Small intestine (tissue), 7 donors: ENCODE measurements at regions not wholly inside any gene's neighbourhood (a gene's known extent, or its start where the extent isn't known, plus 50 kb on each side); places are given as distances from the start of the nearest gene placed in this dataset.

Experiments
- DNase-seq, 2 donors: peaks; one replicate each; pipeline versions ENCODE4 v3.0.0 to v3.0.0-alpha.2; 2013
- FAIRE-seq: peaks from 2 replicates; lab custom pipeline; 2012; peaks lifted over from hg19 to GRCh38; lab: Jason Lieb, UNC
- H3K27ac ChIP-seq, 3 donors: one replicate each; pipeline ENCODE4 v1.5.1; 2013; ENCODE audit warnings: low read length in 2 of 3, mild to moderate bottlenecking in 2 of 3, control low read depth in 1 of 3, inconsistent platforms in 1 of 3, low read depth in 1 of 3, moderate library complexity in 1 of 3
- H3K27me3 ChIP-seq, 3 donors: one replicate each; pipeline ENCODE4 v1.6.1; 2013; ENCODE audit warnings: low read length in 3 of 3, inconsistent platforms in 1 of 3; ENCODE audit not compliant: control insufficient read depth in 3 of 3, insufficient read depth in 3 of 3
- H3K36me3 ChIP-seq, 3 donors: one replicate each; pipeline ENCODE4 v1.6.1; 2013; ENCODE audit warnings: low read length in 3 of 3, inconsistent platforms in 1 of 3, low read depth in 1 of 3, mild to moderate bottlenecking in 1 of 3, moderate library complexity in 1 of 3; ENCODE audit not compliant: control insufficient read depth in 3 of 3, insufficient read depth in 2 of 3
- H3K4me1 ChIP-seq, 3 donors: one replicate each; pipeline ENCODE4 v1.6.1; 2013; ENCODE audit warnings: low read length in 2 of 3, inconsistent platforms in 1 of 3, low read depth in 1 of 3, mild to moderate bottlenecking in 1 of 3, moderate library complexity in 1 of 3; ENCODE audit not compliant: control insufficient read depth in 3 of 3, insufficient read depth in 2 of 3
- H3K4me3 ChIP-seq, 3 donors: one replicate each; pipeline ENCODE4 v1.5.1; 2013; ENCODE audit warnings: low read length in 3 of 3, control low read depth in 1 of 3, inconsistent platforms in 1 of 3, low read depth in 1 of 3, mild to moderate bottlenecking in 1 of 3, moderate library complexity in 1 of 3
- H3K9me3 ChIP-seq, 2 donors: one replicate each; pipeline ENCODE4 v1.6.1; 2013; ENCODE audit warnings: low read depth in 1 of 2, low read length in 1 of 2; ENCODE audit not compliant: control insufficient read depth in 2 of 2, insufficient read depth in 1 of 2
- WGBS, 3 donors: extraction: QIAGEN DNeasy Blood & Tissue Kit; methylation state at CpG; one replicate each; pipeline ENCODE4 v1.1.7; 2013; 5-methylcytosine and 5-hydroxymethylcytosine counted together
- donor health status: healthy with polysubstance abuse.
- donor health status: control.
- donor health status: control.
- donor health status: Bipolar disorder and iron deficiency.
- donor health status: healthy.

DNA sequence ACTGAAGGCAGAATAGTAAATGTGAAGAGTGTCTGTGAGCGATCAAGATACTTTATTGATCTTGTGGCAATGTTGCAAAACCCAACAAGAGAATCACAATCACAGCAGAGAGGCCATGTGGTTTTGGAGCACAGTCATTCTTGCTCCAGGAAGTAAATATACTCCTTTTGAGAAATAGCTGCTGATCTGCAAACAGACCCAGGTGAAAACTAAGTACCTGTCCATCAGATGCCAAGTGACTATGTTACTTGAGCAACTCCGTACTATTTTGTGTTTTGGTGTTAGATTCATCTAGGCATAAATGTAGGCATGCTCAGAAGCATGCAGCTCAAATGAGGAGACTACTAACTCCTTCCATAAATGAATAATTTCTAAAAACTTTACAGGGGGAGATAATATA, 627.9 kb downstream of the ZBBX start:
- no peaks in the 10 kb centered on the region for H3K4me1 ChIP-seq
- no peak overlapping the region for H3K27ac ChIP-seq
- H3K27me3 ChIP-seq = no peaks in the 10 kb centered on the region
- DNase-seq (no peak), FAIRE-seq (no peak)
- no peak overlapping the region for H3K4me3 ChIP-seq
- WGBS, 3 donors = 67 to 91% (median 85%) methylated on average over 2 of the region's 2 CpGs
- no peaks in the 10 kb centered on the region for H3K36me3 ChIP-seq
- H3K9me3 ChIP-seq = no peaks in the 10 kb centered on the region

DNA sequence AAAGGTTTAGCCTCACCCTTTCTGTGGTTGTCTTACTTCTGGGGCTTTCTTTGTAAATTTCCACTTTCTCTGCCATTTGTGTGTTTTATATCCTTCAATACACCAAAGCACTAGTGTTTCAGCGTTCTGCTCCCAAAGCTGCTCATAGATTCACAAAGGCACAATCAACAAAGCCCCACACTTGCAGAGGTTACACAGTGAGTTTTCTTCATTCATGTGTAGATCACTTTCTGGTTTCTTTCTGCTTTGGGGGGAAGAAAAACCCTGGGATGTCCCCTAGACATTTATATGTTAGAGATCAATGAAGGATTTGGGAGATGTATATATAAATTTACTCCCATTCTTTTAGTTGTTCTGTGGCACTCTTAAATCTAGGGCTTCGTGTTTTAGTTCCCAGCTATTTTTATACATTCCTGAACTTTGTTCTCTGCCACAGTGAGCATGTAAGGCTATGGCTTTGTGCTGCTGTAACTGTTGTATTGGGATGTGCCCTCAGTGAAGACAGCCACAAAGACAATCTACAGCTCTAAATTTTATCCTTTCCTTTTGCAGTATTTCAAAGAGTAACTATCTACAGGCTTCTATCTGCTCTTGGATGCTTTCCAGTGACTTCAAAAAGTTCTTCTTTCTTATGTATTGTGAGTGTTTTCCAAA, 636.5 kb downstream of the ZBBX start:
- Histone ChIP-seq H3K4me1 (no peaks in the 10 kb centered on the region), H3K27me3 (no peaks in the 10 kb centered on the region), H3K36me3 (no peaks in the 10 kb centered on the region), H3K27ac (no peak overlapping the region), H3K4me3 (no peak overlapping the region), H3K9me3 (no peaks in the 10 kb centered on the region)
- 17 to 28% (median 18%) methylated on average over 2 of the region's 2 CpGs for WGBS, 3 donors
- FAIRE-seq = no peak
- no peak for DNase-seq

- DNase-seq = no peak
- FAIRE-seq = no peak
- WGBS, 3 donors = 80 to 90% (median 87%) methylated on average over 3 of the region's 3 CpGs
- Histone ChIP-seq H3K27me3 (no peaks in the 10 kb centered on the region), H3K9me3 (no peaks in the 10 kb centered on the region), H3K4me1 (no peaks in the 10 kb centered on the region), H3K27ac (no peak overlapping the region), H3K4me3 (no peak overlapping the region), H3K36me3 (no peaks in the 10 kb centered on the region)
These were observed 645.4 kb downstream of the ZBBX start for GRCh38 chr3:166734734-166735133.

- no peak for FAIRE-seq
- Histone ChIP-seq H3K4me3 (no peak overlapping the region), H3K4me1 (no peaks in the 10 kb centered on the region), H3K27me3 (no peaks in the 10 kb centered on the region), H3K27ac (no peak overlapping the region), H3K36me3 (no peaks in the 10 kb centered on the region), H3K9me3 (no peaks in the 10 kb centered on the region)
- WGBS, 3 donors = 26 to 63% (median 32%) methylated on average over 1 of the region's 1 CpG
- no peak for DNase-seq
These were observed 648.4 kb downstream of the ZBBX start for GRCh38 chr3:166731701-166732100.

- Histone ChIP-seq H3K36me3 (no peaks in the 10 kb centered on the region), H3K4me1 (no peaks in the 10 kb centered on the region), H3K4me3 (no peak overlapping the region), H3K27ac (no peak overlapping the region), H3K27me3 (no peaks in the 10 kb centered on the region), H3K9me3 (no peaks in the 10 kb centered on the region)
- DNase-seq (no peak), FAIRE-seq (no peak)
These were observed 658.6 kb downstream of the ZBBX start for GRCh38 chr3:166721466-166721865.

DNA sequence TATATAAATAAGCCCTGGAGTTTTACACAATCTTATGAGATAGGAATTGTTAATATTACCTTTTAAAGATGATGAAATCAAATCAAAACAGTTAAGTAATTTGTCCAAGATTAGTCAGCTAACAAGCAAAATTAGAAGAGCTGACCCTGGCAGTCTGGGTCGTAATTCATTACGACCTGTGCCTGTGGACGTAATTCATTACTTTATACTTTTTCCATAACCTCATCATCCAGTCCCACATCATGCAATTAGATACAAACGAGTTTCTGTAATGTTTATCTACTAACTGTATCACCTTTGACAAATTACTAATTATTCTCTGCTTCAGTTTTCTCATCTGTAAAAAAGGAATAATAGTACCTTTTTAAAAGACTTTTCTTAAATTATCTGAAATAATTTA, 665.9 kb downstream of the ZBBX start:
- no peaks in the 10 kb centered on the region for H3K36me3 ChIP-seq
- no peaks in the 10 kb centered on the region for H3K9me3 ChIP-seq
- H3K4me1 ChIP-seq = no peaks in the 10 kb centered on the region
- H3K27me3 ChIP-seq = no peaks in the 10 kb centered on the region
- no peak overlapping the region for H3K27ac ChIP-seq
- H3K4me3 ChIP-seq = no peak overlapping the region
- 40 to 61% (median 45%) methylated on average over 4 of the region's 4 CpGs for WGBS, 3 donors
- FAIRE-seq = no peak
- DNase-seq = no peak

DNA sequence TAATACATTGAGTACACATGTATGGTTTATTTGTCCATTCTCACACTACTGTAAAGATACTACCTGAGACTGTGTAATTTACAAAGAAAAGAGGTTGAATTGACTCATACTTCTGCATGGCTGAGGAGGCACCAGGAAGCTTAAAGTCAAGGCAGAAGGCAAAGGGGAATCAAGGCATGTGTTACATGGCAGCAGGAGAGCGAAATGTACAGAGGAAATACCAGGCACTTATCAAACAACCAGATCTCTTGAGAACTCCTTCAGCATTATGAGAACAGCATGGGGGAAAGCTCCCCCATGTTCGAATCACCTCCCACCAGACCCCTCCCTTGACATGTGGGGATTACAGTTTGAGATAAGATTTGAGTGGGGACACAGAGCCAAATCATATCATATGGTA, 666.3 kb downstream of the ZBBX start:
- H3K4me1 ChIP-seq = no peaks in the 10 kb centered on the region
- H3K27ac ChIP-seq = no peak overlapping the region
- no peak for FAIRE-seq
- H3K9me3 ChIP-seq = no peaks in the 10 kb centered on the region
- DNase-seq = no peak
- WGBS, 3 donors = 13 to 58% (median 25%) methylated on average over 2 of the region's 2 CpGs
- no peaks in the 10 kb centered on the region for H3K36me3 ChIP-seq
- H3K27me3 ChIP-seq = no peaks in the 10 kb centered on the region
- no peak overlapping the region for H3K4me3 ChIP-seq

- Histone ChIP-seq H3K27ac (no peak overlapping the region), H3K4me3 (no peak overlapping the region), H3K36me3 (no peaks in the 10 kb centered on the region), H3K9me3 (no peaks in the 10 kb centered on the region), H3K4me1 (no peaks in the 10 kb centered on the region), H3K27me3 (no peaks in the 10 kb centered on the region)
- no peak for DNase-seq
- 40 to 63% (median 50%) methylated on average over 2 of the region's 2 CpGs for WGBS, 3 donors
- no peak for FAIRE-seq
These were observed 674.0 kb downstream of the ZBBX start for GRCh38 chr3:166706094-166706493.

- Histone ChIP-seq H3K9me3 (no peaks in the 10 kb centered on the region), H3K27me3 (no peaks in the 10 kb centered on the region), H3K4me1 (no peaks in the 10 kb centered on the region), H3K27ac (no peak overlapping the region), H3K36me3 (no peaks in the 10 kb centered on the region), H3K4me3 (no peak overlapping the region)
- FAIRE-seq (no peak), DNase-seq (no peak)
- WGBS, 3 donors = 68 to 91% (median 81%) methylated on average over 1 of the region's 1 CpG
These were observed 682.6 kb downstream of the ZBBX start for GRCh38 chr3:166697495-166697894.
